Right kidney (tissue), 1 donor: ENCODE measurements at regions not wholly inside any gene's neighbourhood (a gene's known extent, or its start where the extent isn't known, plus 50 kb on each side); places are given as distances from the start of the nearest gene placed in this dataset.

Experiments used
- DNase-seq: peaks from one replicate; pipeline ENCODE4 v3.0.0-alpha.2; 2016

- DNase-seq, result no peak
Measured at GRCh38 chr11:112540261-112540660, 279.6 kb upstream of the PLET1 start.

GRCh38 chr11:112541140-112542046 lies 280.7 kb upstream of the PLET1 start:
- no peak for DNase-seq

- no peak for DNase-seq
Measured at GRCh38 chr11:112542479-112542878, 281.8 kb upstream of the PLET1 start.

DNA sequence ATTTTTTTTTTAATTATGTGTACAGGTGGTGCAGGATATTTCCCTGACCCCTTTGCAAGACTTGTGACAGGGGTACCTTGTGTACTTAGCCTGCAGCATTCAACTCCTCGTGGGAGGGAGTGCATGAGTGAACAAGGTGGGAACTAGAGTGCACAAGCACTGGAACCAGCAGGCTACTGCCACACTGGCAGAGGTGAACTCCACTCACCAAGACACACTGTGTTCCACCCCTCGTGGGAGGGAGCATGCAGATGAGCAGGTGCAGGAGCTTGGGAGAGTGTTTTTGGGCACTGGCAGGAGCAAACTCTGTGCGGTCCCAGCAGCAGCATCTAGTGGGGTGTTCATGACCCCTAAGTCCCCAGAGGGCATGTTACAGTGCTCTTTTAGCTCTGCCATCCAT lies 282.7 kb upstream of the PLET1 start:
- DNase-seq, result no peak

- DNase-seq, result no peak
Measured at GRCh38 chr11:112548641-112549040, 288.0 kb upstream of the PLET1 start.

GRCh38 chr11:112553205-112553731 lies 292.6 kb upstream of the PLET1 start:
- DNase-seq, result no peak

GRCh38 chr11:112554586-112554985 lies 293.9 kb upstream of the PLET1 start:
- DNase-seq, result no peak

DNA sequence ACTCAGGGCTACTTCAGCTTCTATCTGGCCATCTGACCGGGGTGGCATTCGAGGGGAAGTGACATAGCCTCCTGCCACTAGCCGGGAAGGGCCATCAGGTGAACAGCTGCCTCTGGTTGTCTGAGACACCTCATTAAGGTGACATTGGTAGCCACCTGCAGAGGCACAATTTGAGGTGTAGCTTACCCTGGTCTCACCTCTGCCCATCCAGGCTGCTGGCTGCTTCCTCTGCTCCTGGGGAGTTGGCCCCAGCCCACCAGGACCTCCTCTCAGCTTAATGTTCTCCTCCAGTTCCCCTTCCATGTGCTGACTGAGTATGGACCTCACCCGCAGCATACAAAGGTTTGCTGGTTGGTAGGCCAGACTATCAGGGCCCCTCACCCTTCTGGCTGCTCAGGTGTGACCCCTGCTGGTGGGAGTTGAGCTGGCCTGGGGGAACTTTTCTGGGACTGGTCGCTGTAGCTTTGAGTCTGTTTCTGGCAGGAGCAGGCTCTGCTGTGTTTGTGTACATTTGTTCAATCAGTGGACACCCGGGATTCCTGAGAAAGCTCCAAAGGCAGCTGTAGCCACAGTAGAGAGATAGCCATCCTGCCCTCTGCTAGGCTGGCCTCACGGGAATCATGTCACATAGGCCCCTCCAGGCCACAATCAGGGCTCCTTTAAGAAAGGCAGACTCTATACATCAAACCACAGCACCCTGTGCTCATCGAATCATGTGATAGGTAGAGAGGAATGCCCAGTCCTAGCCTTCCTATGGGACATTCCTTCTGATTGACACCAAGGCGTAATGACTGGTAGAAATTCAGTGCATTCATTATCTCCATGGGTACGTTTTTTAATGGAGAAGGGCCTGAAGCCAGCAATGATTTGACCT lies 295.1 kb upstream of the PLET1 start:
- DNase-seq, result peak; percentile 38

DNA sequence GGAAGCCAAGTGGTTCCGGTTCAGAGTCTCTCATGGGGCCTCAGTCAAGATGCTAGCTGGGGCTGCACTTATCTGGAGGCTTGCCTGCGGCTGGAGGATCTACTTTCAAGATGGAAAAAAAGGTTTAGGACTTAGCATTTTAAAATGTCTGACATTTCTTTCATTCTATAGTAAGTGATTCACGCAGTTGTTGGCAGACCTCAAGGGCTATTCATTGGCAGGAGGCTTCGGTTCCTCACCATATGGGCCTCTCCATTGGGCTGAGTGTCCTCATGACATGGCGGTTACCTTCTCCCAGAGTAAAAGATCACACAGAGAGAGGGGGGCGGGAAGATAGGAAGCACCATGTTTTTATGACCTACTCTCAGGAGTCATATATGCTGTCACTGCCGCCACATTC lies 298.0 kb upstream of the PLET1 start:
- DNase-seq, result no peak

- DNase-seq, result no peak
Measured at GRCh38 chr11:112563808-112564207, 303.1 kb upstream of the PLET1 start.

- no peak for DNase-seq
Measured at GRCh38 chr11:112564228-112564955, 303.7 kb upstream of the PLET1 start.

DNA sequence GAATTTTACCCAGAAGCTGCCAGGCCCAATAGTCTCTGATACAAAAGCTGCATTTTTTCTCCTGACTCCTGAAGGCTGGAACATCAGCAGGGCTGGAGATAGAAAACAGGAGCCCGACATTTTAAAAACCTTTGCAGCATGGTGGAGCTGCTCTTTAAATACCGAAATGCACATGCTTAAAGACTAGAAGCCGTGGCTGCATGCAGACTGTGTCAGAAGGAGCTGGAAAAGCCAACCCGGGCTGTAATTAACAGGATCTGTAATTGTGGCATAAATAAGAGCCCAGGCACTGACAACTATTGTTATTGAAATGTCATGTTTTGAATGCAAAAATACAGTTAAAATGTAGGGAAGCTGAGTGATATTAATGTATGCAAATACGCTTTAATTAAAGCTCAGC lies 304.9 kb upstream of the PLET1 start:
- no peak for DNase-seq

DNA sequence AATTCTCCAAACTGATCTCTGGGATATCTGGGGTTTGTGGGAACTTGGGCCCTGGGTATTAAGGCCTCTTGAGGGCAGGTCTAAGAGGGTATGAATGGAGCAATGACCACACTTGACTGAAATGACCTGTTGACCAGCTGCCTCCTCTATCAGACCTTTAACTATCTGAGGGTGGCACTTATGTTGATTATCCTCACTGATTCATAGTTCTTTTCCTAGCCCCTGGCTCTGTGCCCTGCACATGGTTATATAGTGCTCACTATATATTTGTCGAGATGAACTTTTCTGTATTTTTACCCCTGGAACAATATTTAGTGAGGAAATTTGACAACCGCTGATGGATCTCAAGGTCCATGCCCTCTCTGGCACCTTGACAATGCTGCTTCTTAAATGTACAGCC lies 305.5 kb upstream of the PLET1 start:
- no peak for DNase-seq

DNA sequence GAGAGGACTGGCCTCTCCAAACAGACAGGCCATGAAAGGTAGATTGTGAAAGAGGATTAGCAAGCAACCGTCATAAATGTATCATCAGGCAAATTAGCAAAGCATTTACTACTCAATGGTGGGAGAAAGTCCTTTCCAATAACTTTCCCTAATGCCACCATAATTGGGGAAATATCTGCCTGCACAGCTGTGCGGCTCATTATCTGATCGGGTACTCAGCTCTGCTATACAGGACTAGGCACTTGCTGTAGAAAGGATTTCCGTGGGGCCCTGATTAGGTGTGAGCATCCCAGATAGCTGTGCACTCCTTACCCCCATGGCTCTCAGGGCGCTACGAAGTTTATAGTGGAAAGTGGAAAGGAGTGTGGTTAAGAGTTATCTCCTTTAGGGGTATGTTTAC lies 309.7 kb upstream of the PLET1 start:
- DNase-seq, result no peak

GRCh38 chr11:112579282-112579681 lies 318.6 kb upstream of the PLET1 start:
- DNase-seq, result no peak

DNA sequence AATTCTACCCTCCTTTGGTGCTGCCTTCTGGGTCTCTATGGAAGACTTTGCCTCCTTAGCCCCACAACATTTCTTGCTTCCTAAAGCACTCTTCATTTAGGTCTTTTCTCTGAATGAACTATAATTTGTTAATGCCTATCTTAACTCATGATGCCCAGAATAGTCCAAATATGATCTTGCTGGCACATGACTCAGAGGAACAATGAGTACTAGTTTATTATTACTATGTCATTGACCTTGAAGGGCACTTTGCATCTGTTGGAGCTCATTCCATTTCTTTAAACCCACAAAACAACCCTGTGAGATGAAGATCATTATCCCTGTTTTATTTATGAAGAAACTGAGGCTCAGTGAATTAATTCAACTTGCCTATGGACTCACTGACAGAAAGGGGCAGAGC lies 320.2 kb upstream of the PLET1 start:
- no peak for DNase-seq

- DNase-seq, result no peak
Measured at GRCh38 chr11:112581747-112582146, 321.1 kb upstream of the PLET1 start.

- no peak for DNase-seq
Measured at GRCh38 chr11:112582366-112582765, 321.7 kb upstream of the PLET1 start.

GRCh38 chr11:112583261-112583893 lies 322.7 kb upstream of the PLET1 start:
- no peak for DNase-seq

DNA sequence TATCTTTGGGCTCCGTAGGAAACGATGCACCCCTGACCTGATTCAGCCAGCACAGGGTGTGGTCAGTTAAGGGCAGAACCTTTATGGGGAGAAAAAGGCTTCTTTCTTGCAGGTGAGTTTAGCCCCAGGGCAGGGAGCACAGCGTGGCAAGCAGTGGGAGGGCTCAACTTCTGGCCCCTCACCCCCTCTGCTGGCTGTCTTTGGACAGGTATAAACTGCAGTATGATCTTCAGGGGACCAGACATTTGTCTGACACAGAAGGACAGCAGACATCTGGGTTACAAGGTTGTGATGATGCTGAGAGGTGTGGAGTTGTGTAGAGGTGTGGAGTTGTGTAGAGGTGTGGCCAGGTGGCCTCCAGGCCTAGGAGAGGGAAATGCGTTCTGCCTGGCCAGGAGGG lies 324.0 kb upstream of the PLET1 start:
- no peak for DNase-seq

DNA sequence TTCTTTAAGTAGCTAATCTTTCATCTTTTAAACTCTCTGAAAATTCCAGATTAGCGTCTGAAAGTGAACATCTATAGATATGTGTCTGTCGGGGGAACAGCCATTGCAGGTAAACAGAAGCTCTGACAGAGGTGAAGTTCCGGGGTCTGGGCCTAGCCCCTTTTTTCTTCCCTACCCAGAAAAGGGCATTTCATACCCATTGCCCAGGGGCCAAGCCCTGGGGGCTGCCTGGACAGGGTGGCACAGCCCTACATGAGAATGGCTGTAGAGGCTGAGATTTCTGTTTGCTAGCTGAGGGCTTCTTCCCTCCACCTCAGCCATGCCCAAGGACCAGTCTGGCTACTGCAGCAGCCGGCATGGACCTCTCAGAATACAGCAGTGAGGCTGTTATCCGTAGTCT lies 327.0 kb upstream of the PLET1 start:
- no peak for DNase-seq

DNA sequence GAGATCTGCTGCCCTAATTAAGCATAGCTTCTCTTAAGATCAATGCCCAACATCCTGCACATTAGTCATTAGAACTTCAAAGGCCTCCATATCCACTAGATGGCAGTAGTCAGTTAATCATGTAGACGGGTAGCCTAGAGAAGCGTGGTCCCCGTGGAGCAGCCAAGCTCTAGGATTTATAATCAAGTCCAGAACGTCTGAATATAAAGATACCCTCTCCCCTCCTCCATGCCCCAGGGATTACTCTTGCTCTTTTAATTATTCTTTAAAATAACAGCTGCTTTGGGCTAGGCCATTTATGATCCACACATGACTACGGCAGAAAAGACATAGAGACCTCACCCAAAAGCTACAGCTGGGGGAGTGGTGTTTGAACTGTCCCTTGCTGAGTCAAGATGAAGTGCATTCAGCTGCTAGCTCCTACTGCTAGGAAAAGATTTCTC lies 327.6 kb upstream of the PLET1 start:
- peak; percentile 63 for DNase-seq
